Esophagus squamous epithelium (tissue), 4 donors: ENCODE measurements at regions not wholly inside any gene's neighbourhood (a gene's known extent, or its start where the extent isn't known, plus 50 kb on each side); places are given as distances from the start of the nearest gene placed in this dataset.

Source experiments
- CTCF ChIP-seq, 6 experiments: fragments of 450-650 bp in 4 of 6; fragments of 200-600 bp in 2 of 6; sonication (generic) in 2 of 6; IDR thresholded peaks; one replicate each; pipeline ENCODE4 v1.5.1; 2016 to 2019; ENCODE audit warnings: antibody characterized with exemption in 6 of 6, mild to moderate bottlenecking in 4 of 6, moderate library complexity in 4 of 6
- POLR2A ChIP-seq, 4 donors: fragments of 450-650 bp; IDR thresholded peaks; one replicate each; pipeline ENCODE4 v1.6.1; 2017; ENCODE audit warnings: antibody characterized with exemption in 4 of 4, mild to moderate bottlenecking in 4 of 4, moderate library complexity in 3 of 4

GRCh38 chr3:194840661-194841514 lies 155.2 kb downstream of the FAM43A start:
- TF ChIP-seq CTCF (IDR thresholded peaks at IDR 0.05) (no peak), POLR2A (IDR thresholded peaks at IDR 0.05) (no peak)
